HG02870 (cell line): ENCODE measurements at regions not wholly inside any gene's neighbourhood (a gene's known extent, or its start where the extent isn't known, plus 50 kb on each side); places are given as distances from the start of the nearest gene placed in this dataset.

ENCODE experiments used
- ATAC-seq: cut with Tn5 transposase; IDR thresholded peaks from one replicate; pipeline ENCODE4 v1.9.1; 2021; ENCODE audit warnings: mild to moderate bottlenecking, moderate library complexity; ENCODE audit not compliant: unreplicated experiment

- no peak for ATAC-seq
Measured at GRCh38 chr9:88730780-88731179, 195.8 kb downstream of the NXNL2 start.

- ATAC-seq: no peak
Measured at GRCh38 chr9:88732128-88732527, 197.2 kb downstream of the NXNL2 start.

- no peak for ATAC-seq
Measured at GRCh38 chr9:88733651-88734421, 198.9 kb downstream of the NXNL2 start.

DNA sequence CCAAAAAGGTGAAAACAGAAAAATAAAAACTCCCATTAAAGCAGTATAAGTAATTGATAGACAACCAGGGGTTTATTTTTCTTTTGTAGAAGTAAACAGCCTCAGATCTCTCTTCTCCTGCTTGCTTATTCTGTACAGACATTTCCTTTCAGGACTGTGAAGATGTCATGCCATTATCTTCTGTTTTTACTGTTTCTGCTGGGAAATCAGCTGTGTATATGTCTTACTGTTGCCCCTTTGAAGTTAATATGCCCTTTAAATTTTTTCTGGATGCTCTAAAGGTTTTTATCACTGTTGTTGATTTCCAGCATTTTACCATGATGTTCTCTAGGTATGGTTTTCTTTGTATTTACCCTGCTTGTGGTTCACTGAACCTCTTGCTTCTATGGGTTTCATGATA, 199.5 kb downstream of the NXNL2 start:
- no peak for ATAC-seq

GRCh38 chr9:88736136-88736637, 201.2 kb downstream of the NXNL2 start:
- no peak for ATAC-seq

- ATAC-seq: no peak
Measured at GRCh38 chr9:88737031-88737430, 202.1 kb downstream of the NXNL2 start.

DNA sequence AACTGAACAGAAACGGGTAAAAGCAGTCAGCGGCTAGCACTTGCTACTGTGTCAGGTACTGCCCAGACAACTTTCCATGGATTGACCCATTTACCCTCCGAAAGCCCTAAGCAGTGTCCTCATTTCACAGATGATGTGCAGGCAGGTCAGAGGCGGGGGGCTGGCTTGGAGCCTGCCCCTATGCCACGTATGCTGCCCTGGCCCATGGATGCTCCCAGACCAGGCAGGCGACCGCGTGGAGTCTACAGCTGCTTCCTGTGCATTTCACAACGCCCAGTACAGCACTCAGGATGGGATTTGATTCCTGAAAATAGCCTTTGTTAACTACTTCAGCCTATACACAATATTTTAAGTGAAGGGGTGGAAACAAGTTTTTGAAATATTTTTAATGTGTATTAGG, 202.9 kb downstream of the NXNL2 start:
- ATAC-seq: no peak

- no peak for ATAC-seq
Measured at GRCh38 chr9:88738709-88739108, 203.7 kb downstream of the NXNL2 start.

DNA sequence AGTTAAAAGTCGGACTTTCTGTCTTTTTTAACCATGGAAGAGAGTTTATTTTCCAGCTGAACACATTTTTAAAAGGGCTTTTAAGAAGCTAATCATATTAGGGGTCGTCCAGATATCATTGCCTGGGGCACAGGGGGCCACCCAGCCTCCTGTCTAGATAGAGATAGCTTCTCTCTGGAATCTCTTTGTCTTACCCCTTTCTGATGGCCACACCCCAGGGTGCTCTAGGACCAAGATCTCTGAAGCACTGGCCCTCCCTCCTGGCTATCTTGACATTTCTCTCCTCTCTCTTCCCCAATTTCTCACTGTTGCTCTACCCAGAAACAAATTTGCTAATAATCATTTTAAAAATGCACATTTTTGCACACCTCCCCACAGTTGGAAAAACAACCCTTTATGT, 204.4 kb downstream of the NXNL2 start:
- no peak for ATAC-seq

DNA sequence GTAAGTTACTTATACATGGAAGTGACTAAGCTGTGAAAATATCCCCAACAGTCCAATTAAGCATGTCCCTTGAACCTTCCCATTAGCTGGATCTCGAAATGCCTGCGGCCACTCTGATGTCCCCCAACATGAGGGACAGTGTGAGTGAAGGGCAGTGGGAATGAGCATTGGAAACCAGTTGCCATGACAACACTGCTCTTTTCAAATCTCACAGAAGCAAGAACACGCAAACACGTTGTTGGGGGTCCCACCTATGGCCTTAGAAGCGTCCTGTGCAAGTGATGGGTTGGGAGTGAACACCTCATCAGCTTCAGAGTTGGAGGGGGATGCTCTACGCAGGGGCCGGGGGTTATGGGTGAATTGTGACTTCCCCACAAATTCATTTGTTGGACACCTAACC, 205.9 kb downstream of the NXNL2 start:
- ATAC-seq: no peak

GRCh38 chr9:88741335-88741734, 206.4 kb downstream of the NXNL2 start:
- no peak for ATAC-seq

DNA sequence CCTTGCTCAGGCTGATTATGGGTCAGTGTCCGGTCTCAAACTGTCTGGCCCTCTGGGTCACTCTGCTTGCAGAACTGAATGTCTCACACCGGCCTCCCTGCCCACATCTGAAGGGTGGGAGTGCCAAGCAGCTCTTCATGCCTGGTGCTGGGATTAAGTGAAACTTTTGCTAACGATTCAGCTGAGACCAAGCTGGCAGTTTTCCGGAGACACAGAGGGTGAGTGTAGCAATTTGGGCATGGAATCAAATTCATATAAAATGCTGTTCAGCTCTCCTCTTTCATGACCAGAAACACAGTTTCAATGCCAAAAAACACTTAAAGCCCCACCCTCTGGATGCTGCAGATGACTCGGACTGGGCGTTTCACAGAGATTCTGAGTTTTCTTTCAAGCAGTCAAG, 207.5 kb downstream of the NXNL2 start:
- no peak for ATAC-seq

DNA sequence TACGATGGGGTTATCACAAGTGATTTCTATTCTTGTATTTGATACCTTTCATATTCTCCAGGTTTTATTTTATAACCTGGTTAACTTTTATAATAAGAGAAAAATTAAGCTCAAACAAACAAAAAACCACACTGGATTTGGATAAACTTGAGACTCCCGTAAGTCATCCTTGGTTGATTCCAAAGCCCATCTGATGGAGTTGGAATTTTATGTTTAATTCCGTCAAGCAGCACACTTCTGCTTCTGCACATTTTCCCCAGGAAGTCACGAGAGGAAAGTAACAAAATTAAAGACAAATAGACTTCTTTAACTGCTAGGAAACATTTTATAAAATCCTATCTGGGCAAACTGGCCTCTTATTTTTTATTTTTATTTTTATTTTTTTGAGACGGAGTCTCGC, 207.9 kb downstream of the NXNL2 start:
- no peak for ATAC-seq

DNA sequence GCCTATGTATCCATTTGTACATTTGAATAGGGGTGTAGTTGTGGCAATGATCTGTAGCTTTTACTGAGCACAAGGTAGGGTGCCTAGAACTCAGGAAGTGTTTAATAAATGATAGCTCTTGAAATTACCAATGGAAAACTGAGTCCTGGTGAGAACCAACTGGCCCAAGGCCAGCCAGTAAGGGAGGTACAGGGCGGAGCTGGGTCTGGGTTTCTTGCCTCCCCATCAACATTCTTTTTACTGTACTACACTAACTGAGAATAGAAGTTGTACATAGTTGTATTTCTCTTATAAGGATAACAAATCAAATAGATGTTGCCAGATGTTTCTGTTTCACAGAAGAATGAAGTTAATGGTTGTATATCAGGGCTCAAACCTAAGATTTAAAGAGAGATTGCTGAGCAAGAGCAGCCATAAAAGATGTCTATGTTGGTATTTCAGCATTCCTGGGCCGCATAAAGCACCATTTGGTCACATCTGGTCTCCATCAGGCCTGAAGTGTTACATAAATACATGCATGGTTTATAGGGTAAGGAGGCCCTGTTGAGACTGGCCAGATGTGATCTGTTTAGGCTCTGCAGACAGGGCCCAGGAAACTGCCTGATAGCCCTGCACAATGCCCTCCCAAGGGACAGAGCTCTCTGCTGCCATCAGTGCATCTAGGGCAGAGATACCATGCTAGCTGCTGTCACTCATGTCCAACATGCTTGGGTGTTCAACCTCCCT, 210.5 kb downstream of the NXNL2 start:
- no peak for ATAC-seq

DNA sequence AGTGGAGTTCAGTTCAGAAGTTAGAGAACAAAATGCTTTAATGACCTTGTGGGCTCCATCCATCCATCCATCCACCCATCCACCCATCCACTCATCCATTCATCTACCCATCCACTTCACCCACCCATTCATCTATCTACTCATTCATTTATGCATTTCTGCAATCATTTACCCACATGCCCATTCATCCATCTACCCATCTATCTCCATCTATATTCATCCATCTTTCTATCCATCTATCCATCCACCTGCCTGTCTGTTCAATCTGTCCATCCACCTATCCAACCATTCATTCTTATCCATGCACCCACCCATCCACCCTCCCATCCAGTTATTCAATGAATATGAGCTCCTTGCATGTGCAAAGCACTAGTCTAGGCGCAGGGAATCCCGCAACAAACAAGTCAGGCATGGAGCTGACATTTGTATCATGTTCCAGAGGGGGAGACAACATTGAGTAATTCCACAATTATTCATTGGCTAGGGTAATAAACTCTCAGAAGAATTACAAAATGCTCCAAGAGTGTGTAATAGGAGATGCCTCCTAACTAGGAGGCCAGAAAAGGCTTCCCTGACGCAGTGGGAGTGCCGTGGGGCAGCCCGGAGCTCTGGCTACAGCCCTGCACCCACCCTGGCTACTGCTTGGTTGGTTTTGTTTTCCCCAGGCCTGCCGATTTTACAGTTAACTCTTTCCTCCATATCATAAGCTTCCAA, 211.2 kb downstream of the NXNL2 start:
- ATAC-seq: no peak

DNA sequence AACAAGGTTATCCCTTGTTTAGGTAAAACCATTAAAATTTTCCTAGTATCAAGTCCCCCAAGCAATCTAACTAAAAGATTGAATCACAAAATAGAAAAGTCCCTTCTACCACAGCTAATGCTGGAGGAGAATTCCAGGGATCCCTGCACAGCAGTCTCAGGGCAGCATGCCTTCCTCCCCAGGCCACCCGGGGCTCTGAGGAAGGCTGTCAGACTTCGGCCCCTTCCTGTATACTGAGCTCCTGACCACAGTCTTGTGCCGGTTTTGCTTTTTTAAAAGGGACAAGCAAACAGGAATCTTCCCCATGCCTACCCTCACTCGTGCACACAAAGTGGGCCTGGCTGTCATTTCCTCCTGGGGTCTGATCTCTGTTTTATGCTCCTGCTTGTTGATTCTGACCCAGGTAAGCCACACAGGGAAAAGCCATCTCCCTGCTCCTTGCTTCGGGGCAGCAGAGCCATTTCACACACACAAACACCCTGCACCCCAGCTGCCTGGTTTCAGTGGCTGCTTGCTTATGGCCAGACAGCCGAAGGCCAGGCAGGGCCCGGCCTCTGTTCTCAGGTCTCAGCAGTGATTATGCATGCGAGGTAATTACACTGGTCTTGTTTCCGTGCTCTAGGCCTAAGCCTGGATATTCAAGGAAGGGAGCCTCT, 211.9 kb downstream of the NXNL2 start:
- ATAC-seq: no peak

DNA sequence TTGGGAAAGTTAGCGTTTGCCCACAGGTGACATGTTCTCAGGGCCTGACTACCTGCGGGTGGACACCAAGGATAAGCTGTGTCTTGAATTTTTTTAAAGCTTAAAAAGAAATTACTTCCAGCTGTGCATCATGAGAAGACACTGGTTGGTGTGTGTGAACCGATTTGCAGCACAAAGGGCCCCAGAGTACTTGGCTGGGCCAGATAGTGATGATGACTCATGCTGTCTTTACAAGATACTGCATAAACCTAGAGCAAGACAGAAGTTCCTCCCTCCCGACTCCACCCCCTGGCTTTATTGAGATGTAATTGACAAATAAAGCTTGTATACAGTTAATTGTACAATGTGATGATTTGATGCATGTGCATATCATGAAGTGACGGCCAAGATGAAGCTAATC, 212.8 kb downstream of the NXNL2 start:
- no peak for ATAC-seq

- ATAC-seq: no peak
Measured at GRCh38 chr9:88748566-88749261, 213.7 kb downstream of the NXNL2 start.

DNA sequence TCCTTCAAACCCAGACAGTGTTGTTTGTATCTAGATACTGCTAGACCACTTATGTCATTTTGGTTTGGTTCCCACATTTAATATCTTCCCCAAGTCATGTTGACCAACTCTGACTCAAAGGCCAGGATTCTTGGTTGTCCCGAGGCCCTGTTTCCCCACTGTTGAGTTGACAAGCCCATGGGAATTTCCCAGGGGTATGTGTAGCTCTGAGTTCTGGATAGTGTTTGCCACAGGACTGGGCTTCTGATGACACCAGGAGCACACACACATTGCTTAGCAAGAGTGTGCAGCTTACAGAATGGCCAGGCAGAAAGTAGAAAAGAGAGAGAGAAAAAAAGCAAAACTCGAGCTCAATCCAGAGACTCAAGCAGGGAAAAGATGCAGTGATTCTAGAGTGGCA, 214.4 kb downstream of the NXNL2 start:
- ATAC-seq: no peak

DNA sequence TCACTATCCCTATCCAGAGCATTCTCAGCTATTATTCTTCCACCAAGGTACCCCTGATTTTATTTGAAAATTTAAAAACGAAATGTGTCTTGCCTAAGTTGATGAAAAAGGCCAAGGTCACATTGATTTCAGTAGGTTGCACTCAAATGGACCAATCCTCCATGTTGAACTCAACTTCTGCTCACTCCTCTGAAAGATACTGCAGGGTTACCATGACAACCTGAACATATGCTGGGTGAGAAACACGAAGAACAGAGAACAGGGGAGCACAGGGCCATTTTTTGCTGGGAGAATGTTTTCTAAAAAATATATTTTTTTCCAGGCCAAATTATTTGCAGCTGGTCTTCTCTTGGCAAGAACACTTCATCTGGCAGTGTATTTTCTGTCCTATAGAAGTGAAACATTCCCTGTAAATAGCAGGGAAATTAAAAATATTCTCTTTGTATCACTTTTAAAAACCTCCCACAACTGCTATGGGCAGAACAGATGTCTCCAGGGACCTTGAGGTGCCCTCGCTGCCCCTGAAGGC, 215.9 kb downstream of the NXNL2 start:
- no peak for ATAC-seq
